Smooth muscle cell (in vitro differentiated cells): ENCODE measurements at regions not wholly inside any gene's neighbourhood (a gene's known extent, or its start where the extent isn't known, plus 50 kb on each side); places are given as distances from the start of the nearest gene placed in this dataset.
"Not testable (repeated sequence)": the region's sequence is repeated elsewhere in the genome, so short reads cannot be mapped to it uniquely, and the experiment has no call there.

Experiments
- DNase-seq: peaks from one replicate; lab custom pipeline; 2025; ENCODE audit not compliant: unreplicated experiment; lab: John Stamatoyannopoulos, UW
- H2AFZ ChIP-seq: fragments of 200-600 bp; sonication (generic); 2 replicates; pipeline ENCODE4 v1.6.0; 2016; ENCODE audit warnings: antibody characterized with exemption, low read depth, mild to moderate bottlenecking
- H3F3A ChIP-seq: fragments of 200-600 bp; sonication (generic); 2 replicates; pipeline ENCODE4 v1.6.0; 2017; ENCODE audit warnings: antibody characterized with exemption, low read depth
- H3K27ac ChIP-seq: fragments of 200-600 bp; sonication (generic); 2 replicates; pipeline ENCODE4 v1.5.1; 2016; ENCODE audit warnings: low read depth, mild to moderate bottlenecking
- H3K27me3 ChIP-seq: fragments of 200-600 bp; sonication (generic); 2 replicates; pipeline ENCODE4 v1.6.1; 2016; ENCODE audit warnings: low read depth, mild to moderate bottlenecking
- H3K36me3 ChIP-seq: fragments of 200-600 bp; sonication (generic); 2 replicates; pipeline ENCODE4 v1.5.1; 2016; ENCODE audit warnings: low read depth
- H3K4me1 ChIP-seq: fragments of 200-600 bp; sonication (generic); 2 replicates; pipeline ENCODE4 v1.5.1; 2016; ENCODE audit warnings: low read depth
- H3K4me2 ChIP-seq: fragments of 200-600 bp; sonication (generic); 2 replicates; pipeline ENCODE4 v1.6.0; 2016; ENCODE audit warnings: mild to moderate bottlenecking
- H3K4me3 ChIP-seq: fragments of 200-600 bp; sonication (generic); 2 replicates; pipeline ENCODE4 v1.5.1; 2016; ENCODE audit warnings: mild to moderate bottlenecking
- H3K79me2 ChIP-seq: fragments of 200-600 bp; sonication (generic); 2 replicates; pipeline ENCODE4 v1.6.0; 2016; ENCODE audit warnings: low read depth, mild to moderate bottlenecking
- H3K9ac ChIP-seq: fragments of 200-600 bp; sonication (generic); 2 replicates; pipeline ENCODE4 v1.6.0; 2016; ENCODE audit warnings: low read depth
- H3K9me3 ChIP-seq: fragments of 200-600 bp; sonication (generic); replicated peaks from 2 replicates; pipeline ENCODE4 v1.5.1; 2016; ENCODE audit warnings: low read depth
- H4K20me1 ChIP-seq: fragments of 200-600 bp; sonication (generic); 2 replicates; pipeline ENCODE4 v1.6.0; 2016; ENCODE audit warnings: low read depth
- CTCF ChIP-seq: fragments of 200-600 bp; sonication (generic); IDR thresholded peaks from 2 replicates; pipeline ENCODE4 v1.5.1; 2017; ENCODE audit warnings: borderline replicate concordance, mild to moderate bottlenecking, antibody characterized with exemption; ENCODE audit not compliant: insufficient read depth, poor library complexity, severe bottlenecking
- WGBS: methylation state at CpG from one replicate; pipeline ENCODE4 v1.1.7; 2016; ENCODE audit warnings: low lambda C conversion rate; 5-methylcytosine and 5-hydroxymethylcytosine counted together

GRCh38 chr3:75320369-75320768 is 343.8 kb upstream of the FRG2C start:
- no peak for TF ChIP-seq CTCF
- 92% methylated on average over 4 of the region's 4 CpGs for whole genome bisulfite sequencing
- Histone ChIP-seq H2AFZ (no peak overlapping the region), H3K36me3 (no peaks in the 10 kb centered on the region), H4K20me1 (no peaks in the 10 kb centered on the region), H3K4me1 (no peaks in the 10 kb centered on the region), H3K27ac (no peak overlapping the region), H3K27me3 (peaks cover 8% of the 10 kb centered on the region), H3F3A (no peaks in the 10 kb centered on the region), H3K9ac (no peak overlapping the region), H3K9me3 (no peaks in the 10 kb centered on the region), H3K79me2 (no peaks in the 10 kb centered on the region), H3K4me2 (no peak overlapping the region), H3K4me3 (no peak overlapping the region)
- no peak for DNase-seq

- Histone ChIP-seq H3K36me3 (no peaks in the 10 kb centered on the region), H3K27ac (no peak overlapping the region), H3K4me2 (no peak overlapping the region), H3K9me3 (no peaks in the 10 kb centered on the region), H3K79me2 (no peaks in the 10 kb centered on the region), H3K4me1 (no peaks in the 10 kb centered on the region), H3K27me3 (peaks cover 8% of the 10 kb centered on the region), H4K20me1 (no peaks in the 10 kb centered on the region), H3K4me3 (no peak overlapping the region), H3F3A (no peaks in the 10 kb centered on the region), H3K9ac (no peak overlapping the region), H2AFZ (no peak overlapping the region)
- no peak for DNase-seq
- 95% methylated on average over 3 of the region's 3 CpGs for WGBS
- TF ChIP-seq CTCF = no peak
Measured at GRCh38 chr3:75321060-75321459, 343.1 kb upstream of the FRG2C start.

- not testable (repeated sequence) for H3K4me1 ChIP-seq, H3K9ac ChIP-seq, H3K36me3 ChIP-seq, H3K27me3 ChIP-seq, H3K4me3 ChIP-seq, H3F3A ChIP-seq, H3K4me2 ChIP-seq, H4K20me1 ChIP-seq, H3K9me3 ChIP-seq, H2AFZ ChIP-seq, DNase-seq, H3K79me2 ChIP-seq, H3K27ac ChIP-seq
- WGBS = 75% methylated on average over 2 of the region's 2 CpGs
Measured at GRCh38 chr3:75323936-75324335, 340.2 kb upstream of the FRG2C start.

- H3F3A ChIP-seq = no peaks in the 10 kb centered on the region
- no peaks in the 10 kb centered on the region for H3K79me2 ChIP-seq
- no peaks in the 10 kb centered on the region for H3K9me3 ChIP-seq
- no peak overlapping the region for H3K27ac ChIP-seq
- no peak for TF ChIP-seq CTCF
- H4K20me1 ChIP-seq = no peaks in the 10 kb centered on the region
- H3K27me3 ChIP-seq = no peaks in the 10 kb centered on the region
- 71% methylated on average over 2 of the region's 2 CpGs for WGBS
- H3K4me1 ChIP-seq = no peaks in the 10 kb centered on the region
- no peak for DNase-seq
- no peak overlapping the region for H2AFZ ChIP-seq
- H3K9ac ChIP-seq = no peak overlapping the region
- H3K4me3 ChIP-seq = no peak overlapping the region
- no peak overlapping the region for H3K4me2 ChIP-seq
- no peaks in the 10 kb centered on the region for H3K36me3 ChIP-seq
Measured at GRCh38 chr3:75325716-75326115, 338.4 kb upstream of the FRG2C start.
